Calu3 (cell line): ENCODE measurements at regions not wholly inside any gene's neighbourhood (a gene's known extent, or its start where the extent isn't known, plus 50 kb on each side); places are given as distances from the start of the nearest gene placed in this dataset.

Source experiments
- BruUV-seq: library from RNA; stranded (reverse); fragments of 400-500 nt; replicated peaks from 2 replicates; lab custom pipeline; 2021; lab: Mats Ljungman, UMichigan
- CTCF ChIA-PET: fragments of 300-600 bp; sonication (Branson Sonifier 250); formaldehyde crosslinking; loops from one replicate; lab custom pipeline; 2022; ENCODE audit warnings: antibody characterized with exemption; lab: Charles Lee
- DNase-seq: peaks from one replicate; pipeline ENCODE4 v3.0.0; 2022
- H3K27ac Mint-ChIP-seq: one replicate; pipeline ENCODE4 v1.8.0; 2022; ENCODE audit warnings: mixed read lengths; ENCODE audit not compliant: unreplicated experiment
- H3K27me3 Mint-ChIP-seq: one replicate; pipeline ENCODE4 v1.8.0; 2022; ENCODE audit warnings: mixed read lengths; ENCODE audit not compliant: unreplicated experiment
- H3K36me3 Mint-ChIP-seq: one replicate; pipeline ENCODE4 v1.8.0; 2022; ENCODE audit warnings: mild to moderate bottlenecking, moderate library complexity, mixed read lengths; ENCODE audit not compliant: insufficient read depth, unreplicated experiment
- H3K4me1 Mint-ChIP-seq: one replicate; pipeline ENCODE4 v1.8.0; 2022; ENCODE audit warnings: mild to moderate bottlenecking, low read depth, mixed read lengths; ENCODE audit not compliant: unreplicated experiment
- H3K4me3 Mint-ChIP-seq: one replicate; pipeline ENCODE4 v1.8.0; 2022; ENCODE audit warnings: mild to moderate bottlenecking, low read depth, moderate library complexity, mixed read lengths; ENCODE audit not compliant: unreplicated experiment
- H3K9me3 Mint-ChIP-seq: one replicate; pipeline ENCODE4 v1.8.0; 2022; ENCODE audit warnings: low read depth, mixed read lengths; ENCODE audit not compliant: unreplicated experiment
- intact Hi-C: fragments of 100-400 bp; cut with micrococcal nuclease; formaldehyde crosslinking; loops from one replicate; pipeline ENCODE4 v1.10.0; 2022; ENCODE audit not compliant: unreplicated experiment
- TF ChIP-seq, protein P1 (sequence below): fragments of 200-600 bp; IDR thresholded peaks from one replicate; pipeline ENCODE4 v1.8.0; 2022; ENCODE audit warnings: antibody characterized with exemption; ENCODE audit not compliant: unreplicated experiment

DNA sequence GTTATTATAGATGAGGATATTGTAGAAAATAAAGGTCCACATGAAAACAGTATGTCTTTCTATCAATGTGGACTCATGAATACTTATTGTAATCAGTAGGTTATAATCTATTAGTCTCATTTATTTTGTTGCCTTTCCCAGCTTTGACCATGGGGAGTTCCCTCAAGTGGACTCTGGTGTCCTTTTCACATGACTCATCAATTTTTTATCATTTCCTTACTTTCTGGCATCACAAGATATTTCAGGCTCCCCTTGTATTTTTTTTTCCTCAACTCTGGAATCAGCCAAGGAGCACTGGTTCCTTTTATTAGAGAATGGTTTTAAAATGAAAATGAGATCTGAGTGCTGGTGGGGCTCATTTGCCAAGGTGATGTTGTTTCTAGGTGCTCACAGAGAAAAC, 63.4 kb upstream of the DIAPH3 start:
- intact Hi-C loops = no loop called here
- H3K4me1 Mint-ChIP-seq = no peaks in the 10 kb centered on the region
- TF ChIP-seq, protein P1, sequence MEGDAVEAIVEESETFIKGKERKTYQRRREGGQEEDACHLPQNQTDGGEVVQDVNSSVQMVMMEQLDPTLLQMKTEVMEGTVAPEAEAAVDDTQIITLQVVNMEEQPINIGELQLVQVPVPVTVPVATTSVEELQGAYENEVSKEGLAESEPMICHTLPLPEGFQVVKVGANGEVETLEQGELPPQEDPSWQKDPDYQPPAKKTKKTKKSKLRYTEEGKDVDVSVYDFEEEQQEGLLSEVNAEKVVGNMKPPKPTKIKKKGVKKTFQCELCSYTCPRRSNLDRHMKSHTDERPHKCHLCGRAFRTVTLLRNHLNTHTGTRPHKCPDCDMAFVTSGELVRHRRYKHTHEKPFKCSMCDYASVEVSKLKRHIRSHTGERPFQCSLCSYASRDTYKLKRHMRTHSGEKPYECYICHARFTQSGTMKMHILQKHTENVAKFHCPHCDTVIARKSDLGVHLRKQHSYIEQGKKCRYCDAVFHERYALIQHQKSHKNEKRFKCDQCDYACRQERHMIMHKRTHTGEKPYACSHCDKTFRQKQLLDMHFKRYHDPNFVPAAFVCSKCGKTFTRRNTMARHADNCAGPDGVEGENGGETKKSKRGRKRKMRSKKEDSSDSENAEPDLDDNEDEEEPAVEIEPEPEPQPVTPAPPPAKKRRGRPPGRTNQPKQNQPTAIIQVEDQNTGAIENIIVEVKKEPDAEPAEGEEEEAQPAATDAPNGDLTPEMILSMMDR = no peak
- H3K36me3 Mint-ChIP-seq = no peaks in the 10 kb centered on the region
- no peak for DNase-seq
- CTCF ChIA-PET = no interaction called here
- BruUV-seq = no TSS peak
- no peak overlapping the region for H3K27ac Mint-ChIP-seq
- no peak overlapping the region for H3K4me3 Mint-ChIP-seq
- no peaks in the 10 kb centered on the region for H3K27me3 Mint-ChIP-seq
- no peaks in the 10 kb centered on the region for H3K9me3 Mint-ChIP-seq

DNA sequence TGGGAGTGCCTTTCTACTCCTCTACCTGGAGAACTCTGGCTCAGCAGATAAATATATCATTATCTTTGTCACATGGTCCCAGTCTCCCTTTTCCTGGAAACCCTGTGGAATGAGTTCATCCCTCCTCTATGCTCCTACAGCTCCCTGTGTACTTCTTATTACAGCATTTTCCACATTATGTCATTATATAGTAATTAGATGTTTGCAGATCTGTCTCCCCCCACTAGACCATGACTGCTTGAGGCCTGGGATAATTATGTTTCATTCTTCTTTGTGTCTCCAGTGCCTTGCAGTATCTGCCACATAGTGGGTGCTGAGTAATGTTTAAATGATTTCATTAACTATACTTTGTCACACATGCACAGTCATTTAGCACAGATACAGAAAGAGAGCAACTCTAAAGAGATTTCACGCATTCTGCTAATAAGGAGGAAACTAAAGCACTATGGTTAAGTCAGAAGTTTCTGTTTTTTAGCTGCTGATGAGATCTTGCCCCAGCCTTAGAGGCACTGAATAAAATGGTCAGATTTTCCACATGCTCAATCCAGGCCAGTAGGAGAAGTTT, 66.1 kb upstream of the DIAPH3 start:
- intact Hi-C loops = no loop called here
- BruUV-seq = no TSS peak
- Mint-ChIP-seq H3K4me3 (no peak overlapping the region), H3K9me3 (no peaks in the 10 kb centered on the region), H3K27ac (no peak overlapping the region), H3K27me3 (no peaks in the 10 kb centered on the region), H3K4me1 (no peaks in the 10 kb centered on the region), H3K36me3 (no peaks in the 10 kb centered on the region)
- CTCF ChIA-PET = no interaction called here
- DNase-seq = no peak
- TF ChIP-seq, protein P1 = no peak

DNA sequence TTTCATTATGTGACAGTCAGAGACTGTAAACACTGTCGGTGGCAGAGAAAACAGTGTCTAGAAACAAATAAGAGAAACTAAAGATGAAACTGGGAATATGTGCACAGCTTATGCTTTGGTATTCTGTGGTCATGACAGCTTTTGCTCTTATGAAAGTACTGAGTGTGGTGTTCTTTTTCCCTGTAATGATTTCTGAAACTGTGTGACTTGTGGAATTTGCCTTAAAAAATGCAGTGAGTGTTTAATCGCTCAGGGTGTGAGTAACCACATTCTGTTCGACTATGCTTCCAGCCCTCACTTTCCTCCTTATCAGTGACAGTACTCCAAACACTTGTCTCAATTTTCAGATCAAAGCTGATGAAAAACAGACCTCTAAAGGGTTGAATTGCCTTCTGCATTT, 66.9 kb upstream of the DIAPH3 start:
- Mint-ChIP-seq H3K27me3 (no peaks in the 10 kb centered on the region), H3K9me3 (no peaks in the 10 kb centered on the region), H3K36me3 (no peaks in the 10 kb centered on the region), H3K27ac (no peak overlapping the region), H3K4me1 (no peaks in the 10 kb centered on the region), H3K4me3 (no peak overlapping the region)
- CTCF ChIA-PET = no interaction called here
- intact Hi-C loops = no loop called here
- DNase-seq = no peak
- BruUV-seq = no TSS peak
- TF ChIP-seq, protein P1 = no peak

DNA sequence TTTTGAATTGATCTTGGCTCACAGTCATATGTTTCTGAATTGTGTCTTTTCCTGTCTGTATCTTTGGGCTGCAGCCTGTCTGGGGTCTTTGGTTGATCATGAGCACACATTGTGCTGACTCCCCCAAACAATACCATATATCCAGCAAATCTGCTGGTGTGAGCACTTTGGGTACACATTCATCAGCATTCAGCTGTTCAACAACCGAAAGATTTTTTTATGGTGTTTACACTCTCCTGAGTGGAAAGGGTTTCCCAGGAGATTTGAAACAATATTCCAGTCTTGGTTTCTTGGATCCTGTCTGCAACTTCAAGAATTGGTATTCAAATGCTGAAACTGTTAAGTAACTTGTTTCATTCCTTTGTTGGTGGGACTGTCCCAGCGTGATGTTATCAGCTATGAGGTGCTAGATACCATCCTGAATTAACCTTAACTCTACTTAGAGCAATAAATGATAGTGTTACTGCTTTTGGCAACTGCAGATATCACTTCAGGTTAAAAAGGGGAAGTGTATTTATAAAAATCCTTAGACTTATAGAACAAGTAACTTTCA, 78.4 kb upstream of the DIAPH3 start:
- Mint-ChIP-seq H3K36me3 (no peaks in the 10 kb centered on the region), H3K9me3 (no peaks in the 10 kb centered on the region), H3K27me3 (no peaks in the 10 kb centered on the region), H3K4me3 (no peak overlapping the region), H3K27ac (no peak overlapping the region), H3K4me1 (no peaks in the 10 kb centered on the region)
- intact Hi-C loops = no loop called here
- CTCF ChIA-PET = no interaction called here
- TF ChIP-seq, protein P1 = no peak
- no peak for DNase-seq
- BruUV-seq = no TSS peak
